Skin epidermis (tissue), 12 donors: ENCODE measurements at regions not wholly inside any gene's neighbourhood (a gene's known extent, or its start where the extent isn't known, plus 50 kb on each side); places are given as distances from the start of the nearest gene placed in this dataset.
"Not testable (repeated sequence)": the region's sequence is repeated elsewhere in the genome, so short reads cannot be mapped to it uniquely, and the experiment has no call there.

Source experiments
- H3K27ac ChIP-seq, 21 experiments: fragments of 200-600 bp; sonication (generic) in 11 of 21; one replicate each; pipeline ENCODE4 v1.5.0; 2020; ENCODE audit warnings: mild to moderate bottlenecking in 3 of 21, inconsistent platforms in 2 of 21, moderate library complexity in 2 of 21
- H3K4me3 ChIP-seq, 7 experiments: fragments of 200-600 bp; sonication (generic) in 2 of 7; one replicate each; pipeline ENCODE4 v1.5.0; 2020; ENCODE audit warnings: inconsistent platforms in 2 of 7, mild to moderate bottlenecking in 2 of 7, moderate library complexity in 1 of 7

DNA sequence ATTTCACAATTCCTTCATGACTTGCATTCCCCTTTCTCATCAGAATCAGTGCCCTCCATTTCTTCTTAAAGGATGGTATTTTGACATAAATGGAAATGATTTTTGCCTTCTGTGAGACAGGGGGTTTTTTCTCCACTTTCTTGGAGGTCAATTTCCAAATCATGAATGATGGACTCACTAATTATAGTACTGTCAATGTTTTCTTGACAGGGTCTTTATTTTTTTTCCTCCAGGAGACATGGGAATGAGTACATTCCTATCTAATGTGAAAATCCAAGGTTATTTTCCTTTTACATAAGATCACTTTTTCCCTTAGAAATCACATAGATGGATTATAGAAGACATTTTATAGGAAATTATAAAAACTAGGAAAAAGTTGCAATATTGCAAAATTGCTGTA, 141.7 kb downstream of the SPATA31A6 start:
- H3K27ac ChIP-seq, H3K4me3 ChIP-seq: not testable (repeated sequence)

DNA sequence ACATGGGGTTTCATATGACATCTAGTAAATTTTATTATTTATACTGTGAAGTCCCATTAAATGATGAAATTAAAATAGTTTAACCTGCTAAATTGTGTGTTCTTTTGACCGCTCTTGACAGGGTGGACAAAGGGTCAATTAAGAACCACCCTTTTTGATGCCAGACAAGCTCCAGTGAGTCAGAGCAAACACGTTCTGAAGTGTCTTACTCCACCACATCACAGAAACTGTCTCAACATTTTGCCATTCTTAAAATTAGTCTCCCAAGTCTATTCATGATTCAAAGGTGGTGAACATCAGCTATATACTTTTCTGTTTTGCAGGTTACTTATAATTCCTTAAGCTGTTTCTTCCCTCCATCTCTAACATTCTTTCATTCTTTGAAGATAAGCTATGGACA, 142.1 kb downstream of the SPATA31A6 start:
- H3K27ac ChIP-seq, H3K4me3 ChIP-seq: not testable (repeated sequence)

DNA sequence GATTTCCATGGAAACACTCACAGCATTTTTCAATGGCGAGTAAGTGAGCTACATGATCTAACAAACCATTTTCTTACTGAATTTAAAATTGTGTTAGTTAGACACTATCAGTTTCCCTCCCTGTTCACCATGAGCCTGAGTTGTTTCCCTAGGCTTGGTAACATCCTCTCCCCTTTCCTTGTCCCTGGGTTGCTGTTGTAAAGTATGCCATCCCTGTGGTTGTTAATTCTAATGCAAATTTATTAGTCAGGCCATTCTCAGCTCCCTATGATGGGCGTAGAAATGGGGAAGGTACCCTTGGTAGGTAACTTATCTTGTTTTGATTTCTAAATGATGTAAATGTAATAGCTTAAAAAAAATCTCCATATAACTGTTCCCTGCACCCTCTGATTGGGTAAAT, 143.0 kb downstream of the SPATA31A6 start:
- H3K27ac ChIP-seq, H3K4me3 ChIP-seq: not testable (repeated sequence)

DNA sequence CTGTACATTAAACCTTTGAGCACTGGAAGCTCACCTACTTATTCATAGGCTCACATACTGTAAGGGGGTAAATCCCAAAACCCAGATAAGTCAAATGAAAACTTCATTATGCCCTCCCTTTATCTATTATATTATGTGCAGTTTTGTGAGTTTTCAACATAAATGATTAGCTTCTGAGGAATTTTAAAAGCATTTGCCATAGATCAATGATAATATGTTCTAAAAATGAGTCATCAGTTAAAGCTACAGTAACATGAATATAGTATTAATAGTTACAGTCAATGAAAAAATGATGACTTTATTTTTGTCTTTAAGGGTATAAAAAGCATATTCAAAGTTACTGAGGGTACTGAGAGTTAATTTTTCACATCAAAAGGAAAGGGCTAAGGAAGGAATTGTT, 151.9 kb downstream of the SPATA31A6 start:
- not testable (repeated sequence) for H3K27ac ChIP-seq, H3K4me3 ChIP-seq

DNA sequence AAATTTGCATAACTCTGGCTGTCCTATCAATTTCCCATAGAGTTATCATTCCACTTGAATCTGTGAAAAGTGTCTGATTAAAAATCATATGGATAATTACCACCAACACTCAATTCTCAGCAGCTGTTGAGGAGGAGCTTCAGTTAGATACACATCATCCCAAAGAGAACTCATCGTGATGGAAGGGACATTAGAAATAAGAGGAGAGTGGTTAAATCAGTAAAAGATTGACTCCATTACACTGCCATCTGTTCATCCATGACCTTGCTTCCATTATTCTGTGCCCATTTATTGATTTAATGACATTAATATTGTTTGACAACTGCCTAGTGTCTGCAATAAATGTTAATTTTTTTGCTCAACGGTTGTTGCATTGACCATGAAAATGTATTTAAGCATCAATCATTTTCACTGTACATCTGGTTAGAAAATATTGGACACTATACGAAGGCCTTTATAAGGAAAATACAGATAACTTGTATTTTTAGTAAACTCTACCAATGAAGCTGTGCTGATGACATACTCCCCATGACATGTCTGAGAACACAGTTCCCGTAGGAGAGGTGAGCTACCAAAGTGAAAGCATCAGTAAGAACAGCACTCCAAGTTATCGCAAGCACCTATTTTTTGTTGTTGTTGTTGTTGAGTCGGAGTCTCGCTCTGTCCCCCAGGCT, 152.7 kb downstream of the SPATA31A6 start:
- not testable (repeated sequence) for H3K27ac ChIP-seq, H3K4me3 ChIP-seq

DNA sequence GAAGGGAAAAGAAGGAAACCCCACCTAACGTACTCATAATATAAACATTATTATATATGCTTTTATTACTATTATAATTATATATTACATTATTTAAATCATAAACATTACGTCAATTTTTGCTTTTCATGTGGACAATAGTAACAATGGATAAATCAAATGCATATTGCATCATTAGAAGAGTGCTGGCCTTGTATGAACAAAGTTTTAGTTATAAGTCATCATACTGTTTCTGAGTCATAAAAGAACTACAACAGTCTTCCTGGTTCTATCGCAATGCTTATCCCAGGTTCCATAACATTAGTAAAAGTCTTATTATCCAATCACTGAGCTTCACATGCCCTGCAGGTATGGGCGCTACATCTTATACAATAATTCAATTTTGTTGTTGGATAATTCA, 154.8 kb downstream of the SPATA31A6 start:
- not testable (repeated sequence) for H3K27ac ChIP-seq, H3K4me3 ChIP-seq

DNA sequence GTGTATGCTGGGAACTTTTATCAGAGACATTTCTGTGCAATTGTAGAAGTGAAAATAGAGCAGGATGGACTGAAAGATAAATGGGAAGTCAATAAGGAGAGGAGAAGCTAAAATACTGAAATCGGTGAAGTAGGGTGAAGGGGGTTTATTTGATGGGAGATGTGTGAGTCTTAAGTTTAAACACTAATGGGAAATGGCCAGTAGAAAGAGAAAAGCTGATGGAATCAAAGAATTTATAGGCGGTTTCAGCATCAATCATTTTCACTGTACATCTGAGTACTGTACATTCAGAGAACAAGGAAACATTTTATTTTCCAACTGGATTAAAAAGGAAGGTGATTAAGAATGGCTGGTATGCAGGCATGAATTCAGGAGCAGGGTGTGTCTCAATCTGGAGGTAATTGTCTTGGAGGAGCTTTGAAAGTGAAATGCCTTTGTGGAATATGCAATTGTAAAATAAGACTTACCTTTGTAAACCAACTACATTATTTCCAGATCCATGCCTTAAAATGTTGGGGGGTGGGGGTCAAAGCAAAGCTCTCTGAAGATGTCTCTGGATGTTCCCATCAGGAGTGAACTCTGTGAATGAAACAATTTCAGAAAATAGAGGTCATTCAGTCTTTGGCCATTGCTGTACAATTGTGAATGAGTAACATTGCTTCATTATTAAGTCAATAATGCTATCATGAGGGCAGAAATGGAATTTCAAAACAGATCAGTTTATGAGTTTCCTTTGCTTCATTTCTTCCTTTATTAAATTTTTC, 156.4 kb downstream of the SPATA31A6 start:
- not testable (repeated sequence) for H3K4me3 ChIP-seq, H3K27ac ChIP-seq

DNA sequence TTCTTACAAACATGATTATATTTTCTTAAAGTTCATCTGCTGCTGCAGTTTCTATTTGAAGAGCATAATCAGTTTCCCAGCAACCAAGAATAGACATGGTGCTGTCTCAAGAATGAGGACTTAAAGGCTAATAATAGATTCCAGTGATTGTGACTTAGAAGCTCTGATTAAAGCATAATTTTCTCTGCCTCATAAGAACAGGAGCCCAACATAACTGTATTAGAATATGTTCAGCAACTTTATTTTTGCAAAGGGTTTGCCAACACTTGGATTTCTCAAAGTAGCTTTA, 156.9 kb downstream of the SPATA31A6 start:
- H3K27ac ChIP-seq, H3K4me3 ChIP-seq: not testable (repeated sequence)

DNA sequence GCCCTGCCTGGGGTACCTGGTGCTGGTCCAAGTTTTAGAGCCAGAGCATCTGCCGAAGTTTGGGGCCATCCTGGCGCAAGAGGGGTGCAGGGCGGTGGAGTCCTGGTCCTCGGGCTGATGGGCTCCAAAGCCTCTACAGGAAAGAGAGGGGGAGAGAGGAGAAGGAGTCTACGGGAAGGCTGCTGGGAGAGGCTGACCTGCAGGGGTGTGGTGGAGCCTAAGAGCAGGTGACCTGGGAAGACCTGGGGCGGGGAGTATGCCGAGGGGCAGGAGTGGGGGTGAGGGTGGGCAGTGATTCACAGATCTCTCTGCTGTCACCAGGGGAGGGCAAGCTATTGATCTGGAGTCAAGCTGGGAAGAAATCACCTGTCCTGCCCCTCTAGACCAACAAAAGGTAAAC, 158.4 kb downstream of the SPATA31A6 start:
- not testable (repeated sequence) for H3K4me3 ChIP-seq, H3K27ac ChIP-seq

DNA sequence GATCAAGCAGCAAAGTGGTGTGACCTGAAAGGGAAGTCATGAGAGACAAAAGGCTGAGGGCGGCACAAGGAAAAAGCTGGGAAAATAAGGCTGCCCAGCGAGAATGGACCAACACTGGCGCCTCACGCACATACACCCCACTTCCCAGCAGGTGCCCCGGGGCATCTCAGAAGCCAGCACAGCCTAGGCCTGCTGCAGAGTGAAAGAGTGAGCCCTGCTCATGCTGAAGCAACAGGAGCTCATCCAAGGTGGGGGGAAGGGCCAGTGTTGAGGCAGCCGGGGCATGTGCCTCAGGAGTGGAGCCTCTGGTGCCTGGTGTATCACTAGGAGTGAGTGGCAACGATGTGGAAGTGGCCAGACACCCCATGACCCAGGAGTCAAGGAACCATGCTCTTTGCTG, 158.8 kb downstream of the SPATA31A6 start:
- not testable (repeated sequence) for H3K27ac ChIP-seq, H3K4me3 ChIP-seq

DNA sequence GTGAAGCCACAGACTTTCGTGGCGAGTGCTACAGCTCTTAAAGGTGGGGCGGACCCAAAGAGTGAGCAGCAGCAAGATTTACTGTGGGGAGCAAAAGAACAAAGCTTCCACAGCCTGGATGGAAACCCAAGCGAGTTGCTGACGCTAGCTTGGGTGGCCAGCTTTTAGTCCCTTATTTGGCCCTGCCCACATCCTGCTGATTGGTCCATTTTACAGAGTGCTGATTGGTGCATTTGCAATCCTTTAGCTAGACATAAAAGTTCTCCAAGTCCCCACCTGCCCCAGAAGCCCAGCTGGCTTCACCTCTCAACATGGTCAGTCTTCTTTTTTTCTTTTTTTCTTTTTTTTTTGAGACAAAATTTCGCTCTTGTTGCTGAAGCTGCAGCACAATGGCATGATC, 161.0 kb downstream of the SPATA31A6 start:
- H3K27ac ChIP-seq, H3K4me3 ChIP-seq: not testable (repeated sequence)

DNA sequence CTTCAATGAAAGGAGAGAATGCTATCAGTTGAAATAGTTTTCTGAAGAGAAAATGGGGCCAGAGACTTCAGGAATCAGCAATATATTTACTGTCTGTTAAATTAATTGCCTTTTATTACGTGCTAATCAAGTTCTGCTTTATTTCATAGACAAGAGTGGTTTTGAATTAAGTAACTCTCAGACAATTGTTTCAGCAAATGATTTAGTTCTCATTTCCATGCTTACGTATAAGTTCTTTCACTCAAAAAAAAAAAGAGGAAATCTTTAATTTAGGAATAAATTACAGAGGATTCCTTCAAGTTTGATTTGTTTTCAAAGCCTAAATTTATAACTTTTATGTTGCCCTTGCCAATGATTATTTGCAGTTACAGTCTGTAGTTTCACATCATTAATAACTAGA, 163.5 kb downstream of the SPATA31A6 start:
- not testable (repeated sequence) for H3K4me3 ChIP-seq

DNA sequence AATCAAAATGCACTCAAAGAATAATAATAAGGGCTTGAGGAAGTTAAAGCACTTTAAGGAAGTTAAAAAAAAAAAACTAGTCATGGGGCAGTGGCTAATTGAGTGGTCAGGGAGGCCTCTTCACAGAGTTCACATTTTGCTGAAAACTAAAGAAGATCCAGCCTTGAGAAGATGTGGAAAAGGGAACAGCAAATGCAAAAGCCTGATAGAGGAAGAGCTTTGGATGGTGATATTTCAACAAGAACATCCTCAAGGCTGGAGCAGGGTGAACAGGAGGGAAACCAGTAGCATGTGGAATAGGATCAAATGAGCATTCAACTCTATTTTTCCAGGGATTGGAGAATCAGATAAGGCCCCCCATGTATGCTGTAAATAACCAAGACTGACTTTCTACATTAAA, 165.7 kb downstream of the SPATA31A6 start:
- not testable (repeated sequence) for H3K27ac ChIP-seq, H3K4me3 ChIP-seq

More for the DNA sequence above, 163.5 kb downstream of the SPATA31A6 start:
- H3K27ac ChIP-seq: not testable (repeated sequence)

DNA sequence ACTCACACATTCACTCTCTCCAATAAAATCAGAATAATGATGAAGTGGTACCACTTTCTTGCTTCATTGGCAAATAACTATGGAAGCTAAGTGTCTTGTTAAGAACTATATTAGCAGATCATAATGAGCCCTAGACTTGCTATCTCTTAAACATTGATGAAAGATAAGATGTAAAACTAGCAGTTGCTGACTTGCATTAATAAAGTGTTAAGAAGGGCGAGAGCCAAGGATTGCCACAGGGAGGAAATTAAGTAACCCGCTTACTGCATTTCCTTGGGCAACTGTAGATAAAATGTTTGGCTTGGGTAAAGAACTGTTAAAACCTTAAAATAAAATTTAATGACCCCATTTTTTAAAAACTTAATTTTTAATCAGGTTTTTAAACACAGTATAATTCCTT, 167.0 kb downstream of the SPATA31A6 start:
- not testable (repeated sequence) for H3K4me3 ChIP-seq, H3K27ac ChIP-seq

DNA sequence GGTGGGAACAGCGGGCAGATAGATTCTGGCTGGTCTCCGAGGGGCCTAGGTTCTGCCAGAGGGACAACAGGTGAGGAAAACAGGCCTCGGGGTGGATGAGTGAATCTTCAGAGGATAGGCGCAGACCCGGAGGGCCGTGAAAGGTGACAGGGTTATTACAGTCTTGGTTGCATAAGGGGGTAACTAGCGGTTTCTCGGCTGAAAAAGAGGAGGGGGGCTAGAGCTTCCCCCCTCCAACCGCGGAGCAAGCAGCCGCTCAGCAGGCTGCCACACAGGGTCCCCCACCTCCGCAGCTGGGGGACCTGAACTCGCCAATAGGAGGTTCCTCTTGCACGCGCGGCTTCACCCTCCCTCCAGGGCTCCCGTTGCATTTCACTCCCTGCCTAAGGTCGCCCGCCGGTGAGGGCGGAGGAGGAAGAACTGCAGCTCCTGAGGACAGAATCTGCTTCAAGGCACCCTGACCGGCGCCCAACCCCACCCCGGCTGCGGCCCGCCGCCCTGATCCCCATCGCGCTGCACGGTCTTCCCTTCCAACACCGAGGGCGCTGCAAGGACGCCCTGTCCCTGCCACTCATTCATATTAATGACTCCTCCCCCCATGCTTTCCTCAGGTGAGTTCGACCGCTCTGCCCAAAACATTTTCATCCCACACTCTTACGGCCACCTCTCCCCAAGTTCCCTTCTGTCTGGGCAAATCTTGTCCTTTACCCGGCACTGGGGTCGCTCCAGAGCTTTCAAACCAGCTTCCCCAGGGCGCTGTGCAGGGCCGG, 174.3 kb downstream of the SPATA31A6 start:
- not testable (repeated sequence) for H3K27ac ChIP-seq, H3K4me3 ChIP-seq

DNA sequence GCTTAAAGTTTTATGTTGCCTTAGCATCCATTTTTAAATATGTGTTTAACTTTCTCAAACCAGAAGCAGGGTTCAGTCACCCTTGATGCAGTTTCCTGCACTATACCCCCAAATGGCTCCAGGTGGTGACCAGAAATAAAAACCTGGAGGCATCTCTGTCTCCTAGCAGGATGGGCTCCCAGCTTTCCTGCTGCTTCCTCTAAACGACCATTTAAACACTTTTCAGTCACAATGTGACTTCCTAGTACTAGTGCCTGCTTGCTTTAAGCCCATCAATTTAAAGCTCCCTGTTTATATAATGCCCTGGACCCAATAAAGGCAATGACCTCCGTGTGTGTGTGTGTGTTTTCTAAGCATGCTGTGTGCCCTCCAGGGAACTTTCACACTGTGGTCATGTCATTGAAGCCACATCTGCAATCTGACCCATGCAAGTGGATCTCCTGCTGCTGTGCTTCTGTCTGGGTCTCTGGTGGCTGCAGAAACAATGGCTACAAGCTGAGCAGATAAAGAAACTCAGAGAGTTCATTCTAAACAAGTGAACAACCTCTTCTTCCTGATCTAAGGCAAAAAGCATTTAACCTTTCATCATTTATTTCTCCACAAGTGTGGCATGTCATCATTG, 175.3 kb downstream of the SPATA31A6 start:
- not testable (repeated sequence) for H3K27ac ChIP-seq, H3K4me3 ChIP-seq

DNA sequence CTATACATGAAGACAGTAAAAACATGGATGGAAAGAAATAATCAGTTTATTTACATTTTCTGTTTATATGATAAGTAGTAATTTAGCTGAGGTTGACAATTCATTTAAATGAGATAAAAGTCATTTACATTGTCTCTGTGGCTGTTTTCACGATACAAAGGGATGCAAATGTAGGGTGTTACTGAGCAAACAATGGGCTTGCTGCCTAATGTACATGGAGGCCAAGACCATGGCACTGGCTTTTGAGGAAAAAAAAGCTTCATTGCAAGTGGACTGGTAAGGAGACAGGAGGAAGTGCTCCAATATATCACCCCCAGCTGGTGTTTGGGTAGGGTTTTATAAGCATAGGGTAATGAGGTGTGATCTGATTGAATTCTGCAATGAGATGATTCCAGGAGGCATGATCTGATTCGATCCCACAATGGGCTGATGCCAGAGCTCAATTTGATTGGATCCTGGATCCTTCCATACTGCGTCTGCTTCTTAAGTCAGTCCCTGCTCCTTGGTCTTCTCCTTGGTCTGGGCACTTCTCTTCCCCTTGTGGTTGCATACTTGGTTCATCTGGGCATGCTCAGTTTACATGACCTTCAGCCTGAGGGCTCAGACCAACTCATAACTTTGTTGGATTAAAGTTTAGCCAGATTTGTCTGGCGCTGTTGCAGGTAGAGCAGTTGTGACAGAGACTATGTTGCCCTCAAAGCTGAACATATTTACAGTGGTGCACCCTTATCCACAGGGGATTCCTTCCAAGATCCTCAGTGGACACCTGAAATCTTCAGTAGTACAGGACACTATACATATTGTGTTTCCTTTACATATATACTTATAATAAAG, 181.2 kb downstream of the SPATA31A6 start:
- H3K27ac ChIP-seq: not testable (repeated sequence)

DNA sequence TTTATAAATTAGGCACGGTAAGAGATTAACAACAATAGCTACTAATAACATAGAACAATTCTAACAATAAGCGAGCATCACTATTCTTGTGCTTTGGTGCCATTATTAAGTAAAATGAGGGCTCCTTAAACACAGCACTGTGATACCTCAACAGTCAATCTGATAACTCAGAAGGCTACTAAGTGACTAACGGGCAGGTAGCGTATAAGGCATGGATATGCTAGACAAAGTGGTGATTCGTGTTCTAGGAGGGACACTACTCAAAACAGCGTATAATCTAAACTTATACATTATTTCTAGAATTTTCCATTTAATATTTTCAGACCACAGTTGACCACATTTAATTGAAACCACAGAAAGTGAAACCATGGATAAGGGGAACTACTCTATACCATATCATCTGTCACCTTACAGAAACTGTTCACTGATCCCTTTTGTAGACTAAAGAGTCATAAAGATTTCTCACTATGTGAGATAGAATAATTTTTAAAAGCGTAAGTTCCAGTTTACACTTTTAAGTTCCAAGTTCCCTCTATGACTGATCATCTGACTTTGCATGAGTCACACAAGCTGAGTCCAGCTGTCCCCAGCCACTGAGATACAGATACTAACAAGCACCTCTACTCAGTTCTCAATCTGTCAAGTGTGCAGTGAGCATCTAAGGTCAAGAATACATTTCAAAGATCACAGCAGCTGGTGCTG, 181.9 kb downstream of the SPATA31A6 start:
- H3K27ac ChIP-seq, H3K4me3 ChIP-seq: not testable (repeated sequence)

More for the DNA sequence above, 181.2 kb downstream of the SPATA31A6 start:
- H3K4me3 ChIP-seq: not testable (repeated sequence)

DNA sequence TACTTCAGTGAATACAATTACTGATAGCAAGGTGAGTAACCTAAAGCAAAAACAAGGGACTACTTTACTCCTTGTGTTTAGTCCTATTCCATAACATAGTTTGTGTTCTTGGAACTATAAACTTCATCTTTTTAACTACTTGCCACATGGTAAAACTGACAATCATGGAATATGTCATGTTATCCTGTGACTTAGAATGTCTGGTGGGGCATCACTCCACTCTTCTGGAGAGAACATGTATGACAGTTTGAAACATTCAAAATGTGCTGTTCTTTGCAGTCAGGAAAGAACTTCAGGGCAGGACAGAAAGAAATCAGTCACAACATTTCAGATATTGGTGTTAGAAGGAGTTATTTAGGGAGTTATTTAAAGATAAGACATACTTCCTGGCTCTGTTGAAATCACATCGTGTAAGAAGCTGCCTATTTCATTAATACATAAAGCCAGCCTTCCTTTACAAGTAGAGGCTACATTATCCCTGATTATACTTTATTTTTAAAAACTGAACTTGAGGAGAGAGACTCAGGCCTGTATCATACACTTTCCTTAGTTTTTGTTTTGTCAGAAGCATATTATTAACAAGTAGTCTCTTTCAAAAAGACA, 184.9 kb downstream of the SPATA31A6 start:
- not testable (repeated sequence) for H3K4me3 ChIP-seq, H3K27ac ChIP-seq
